Fibroblast of mammary gland (primary cell): ENCODE measurements at regions not wholly inside any gene's neighbourhood (a gene's known extent, or its start where the extent isn't known, plus 50 kb on each side); places are given as distances from the start of the nearest gene placed in this dataset.
"Not testable (repeated sequence)": the region's sequence is repeated elsewhere in the genome, so short reads cannot be mapped to it uniquely, and the experiment has no call there.

ENCODE experiments used
- DNase-seq: peaks from one replicate; pipeline ENCODE4 v3.0.0-alpha.2; 2010; ENCODE audit warnings: low read depth
- H3K4me3 ChIP-seq: 2 replicates; pipeline ENCODE4 v1.5.1; 2011; ENCODE audit warnings: low read depth, mild to moderate bottlenecking, low read length, moderate library complexity; ENCODE audit not compliant: control insufficient read depth
- CTCF ChIP-seq: conservative IDR thresholded peaks from 2 replicates; pipeline ENCODE4 v1.5.1; 2011; ENCODE audit warnings: low read depth, low read length, inconsistent platforms; ENCODE audit not compliant: control insufficient read depth, insufficient read depth

GRCh38 chr15:53197426-53197839, 407.3 kb upstream of the ONECUT1 start:
- H3K4me3 ChIP-seq, result no peak overlapping the region
- peak; percentile 50 for DNase-seq
- TF ChIP-seq CTCF, result peak; percentile 73

DNA sequence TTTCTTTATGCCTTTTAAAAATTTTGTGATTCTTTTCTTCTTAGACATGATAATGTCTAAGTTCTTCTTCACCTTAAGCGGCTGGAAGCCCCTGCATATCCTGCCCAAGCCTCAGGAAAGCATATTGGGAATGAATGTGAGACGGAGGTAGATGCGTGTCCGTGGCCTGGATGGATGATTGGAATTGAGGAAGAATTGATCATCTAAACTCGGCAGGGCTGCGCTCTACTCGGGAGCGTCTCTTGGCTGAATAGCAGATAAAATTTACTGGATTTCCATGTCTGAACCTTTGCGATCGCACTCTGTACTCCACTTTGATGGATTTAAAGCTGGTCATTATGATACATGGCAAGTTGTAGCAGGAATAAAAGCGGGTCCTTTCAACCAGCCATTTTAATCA, 406.7 kb upstream of the ONECUT1 start:
- H3K4me3 ChIP-seq, result no peak overlapping the region
- no peak for TF ChIP-seq CTCF
- DNase-seq, result no peak

GRCh38 chr15:53196242-53196641, 406.1 kb upstream of the ONECUT1 start:
- DNase-seq, result no peak
- H3K4me3 ChIP-seq, result no peak overlapping the region
- no peak for TF ChIP-seq CTCF

GRCh38 chr15:53193149-53193548, 403.0 kb upstream of the ONECUT1 start:
- DNase-seq, result peak; percentile 16
- no peak overlapping the region for H3K4me3 ChIP-seq
- no peak for TF ChIP-seq CTCF

- TF ChIP-seq CTCF, result no peak
- H3K4me3 ChIP-seq, result no peak overlapping the region
- DNase-seq, result no peak
Observed at GRCh38 chr15:53189860-53190259, 399.7 kb upstream of the ONECUT1 start.

GRCh38 chr15:53183449-53183848, 393.3 kb upstream of the ONECUT1 start:
- not testable (repeated sequence) for DNase-seq, H3K4me3 ChIP-seq

DNA sequence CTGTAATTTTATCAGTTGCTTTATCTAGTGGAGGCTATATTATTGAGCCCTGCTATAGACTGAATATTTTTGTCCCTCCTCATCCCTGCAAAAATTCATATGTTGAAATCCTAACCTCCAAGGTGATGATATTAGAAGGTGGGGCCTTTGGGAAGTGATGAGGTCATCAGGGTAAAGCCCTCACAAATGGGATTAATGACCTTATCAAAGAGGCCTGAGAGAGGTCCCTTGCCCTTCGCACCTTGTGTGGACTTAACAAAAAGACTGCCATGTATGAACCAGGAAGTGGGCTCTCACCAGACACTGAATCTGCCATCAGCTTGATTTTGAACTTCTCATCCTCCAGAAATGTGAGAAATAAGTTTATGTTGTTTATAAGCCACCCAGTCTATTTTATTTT, 381.4 kb upstream of the ONECUT1 start:
- no peak overlapping the region for H3K4me3 ChIP-seq
- TF ChIP-seq CTCF, result no peak
- no peak for DNase-seq
